Mammary epithelial cell (primary cell): ENCODE measurements at regions not wholly inside any gene's neighbourhood (a gene's known extent, or its start where the extent isn't known, plus 50 kb on each side); places are given as distances from the start of the nearest gene placed in this dataset.

Experiments used
- EZH2 ChIP-seq: IDR thresholded peaks from 2 replicates; pipeline ENCODE4 v1.6.1; 2012; ENCODE audit warnings: low read length, inconsistent platforms, borderline replicate concordance
- TF ChIP-seq, protein P1 (sequence below), 2 donors: IDR thresholded peaks in 1 of 2; conservative IDR thresholded peaks in 1 of 2; 2 replicates each; pipeline ENCODE4 v1.5.1; 2011 to 2012; ENCODE audit warnings: inconsistent platforms in 2 of 2, low read length in 2 of 2, mild to moderate bottlenecking in 2 of 2, control low read depth in 1 of 2, low read depth in 1 of 2; ENCODE audit not compliant: insufficient read depth in 1 of 2; ENCODE audit errors: extremely low read depth in 1 of 2

DNA sequence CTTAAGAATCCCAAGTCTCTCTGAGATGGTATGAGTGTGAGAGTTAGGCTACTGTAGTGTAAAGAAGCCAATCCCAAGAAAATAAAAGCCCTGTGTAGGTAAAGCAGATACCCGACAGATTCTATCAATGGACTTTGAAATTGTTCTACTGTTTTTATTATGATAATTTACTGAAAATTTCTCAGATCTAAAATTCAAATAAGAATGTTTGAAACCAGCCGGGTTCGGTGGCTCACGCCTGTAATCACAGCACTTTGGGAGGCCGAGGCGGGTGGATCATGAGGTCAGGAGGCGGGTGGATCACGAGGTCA is 208.3 kb upstream of the SPRED2 start:
- TF ChIP-seq, protein P1, sequence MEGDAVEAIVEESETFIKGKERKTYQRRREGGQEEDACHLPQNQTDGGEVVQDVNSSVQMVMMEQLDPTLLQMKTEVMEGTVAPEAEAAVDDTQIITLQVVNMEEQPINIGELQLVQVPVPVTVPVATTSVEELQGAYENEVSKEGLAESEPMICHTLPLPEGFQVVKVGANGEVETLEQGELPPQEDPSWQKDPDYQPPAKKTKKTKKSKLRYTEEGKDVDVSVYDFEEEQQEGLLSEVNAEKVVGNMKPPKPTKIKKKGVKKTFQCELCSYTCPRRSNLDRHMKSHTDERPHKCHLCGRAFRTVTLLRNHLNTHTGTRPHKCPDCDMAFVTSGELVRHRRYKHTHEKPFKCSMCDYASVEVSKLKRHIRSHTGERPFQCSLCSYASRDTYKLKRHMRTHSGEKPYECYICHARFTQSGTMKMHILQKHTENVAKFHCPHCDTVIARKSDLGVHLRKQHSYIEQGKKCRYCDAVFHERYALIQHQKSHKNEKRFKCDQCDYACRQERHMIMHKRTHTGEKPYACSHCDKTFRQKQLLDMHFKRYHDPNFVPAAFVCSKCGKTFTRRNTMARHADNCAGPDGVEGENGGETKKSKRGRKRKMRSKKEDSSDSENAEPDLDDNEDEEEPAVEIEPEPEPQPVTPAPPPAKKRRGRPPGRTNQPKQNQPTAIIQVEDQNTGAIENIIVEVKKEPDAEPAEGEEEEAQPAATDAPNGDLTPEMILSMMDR (conservative IDR thresholded peaks at IDR 0.05 in 1 of 2, IDR thresholded peaks at IDR 0.05 in 1 of 2; ENCODE audit: extremely low read depth in 1 of 2, insufficient read depth in 1 of 2, low read depth in 1 of 2, low read length in 2 of 2), result no peak
- no peak for TF ChIP-seq EZH2
